Neuron (in vitro differentiated cells): ENCODE measurements at regions not wholly inside any gene's neighbourhood (a gene's known extent, or its start where the extent isn't known, plus 50 kb on each side); places are given as distances from the start of the nearest gene placed in this dataset.
"Not testable (repeated sequence)": the region's sequence is repeated elsewhere in the genome, so short reads cannot be mapped to it uniquely, and the experiment has no call there.

Source experiments
- H2AFZ ChIP-seq: one replicate; pipeline ENCODE4 v1.6.1; 2013; ENCODE audit warnings: low read depth, mild to moderate bottlenecking, inconsistent platforms, low read length, moderate library complexity
- H3K27me3 ChIP-seq: one replicate; pipeline ENCODE4 v1.6.1; 2013; ENCODE audit warnings: low read length; ENCODE audit not compliant: insufficient read depth
- H3K36me3 ChIP-seq: one replicate; pipeline ENCODE4 v1.6.1; 2013; ENCODE audit warnings: low read length; ENCODE audit not compliant: insufficient read depth
- H3K4me1 ChIP-seq: one replicate; pipeline ENCODE4 v1.6.1; 2013; ENCODE audit warnings: low read length; ENCODE audit not compliant: insufficient read depth
- H3K4me3 ChIP-seq: 2 replicates; pipeline ENCODE4 v1.5.1; 2013; ENCODE audit warnings: mild to moderate bottlenecking, low read length, moderate library complexity
- H3K9me3 ChIP-seq: one replicate; pipeline ENCODE4 v1.6.1; 2013; ENCODE audit warnings: low read length

- H2AFZ ChIP-seq = no peak overlapping the region
- H3K36me3 ChIP-seq = no peaks in the 10 kb centered on the region
- no peak overlapping the region for H3K4me3 ChIP-seq
- no peaks in the 10 kb centered on the region for H3K4me1 ChIP-seq
- H3K27me3 ChIP-seq = no peaks in the 10 kb centered on the region
- no peaks in the 10 kb centered on the region for H3K9me3 ChIP-seq
Observed at GRCh38 chr6:20334962-20335361, 66.7 kb upstream of the E2F3 start.

- Histone ChIP-seq H2AFZ (no peak overlapping the region), H3K9me3 (no peaks in the 10 kb centered on the region), H3K4me1 (no peaks in the 10 kb centered on the region), H3K27me3 (no peaks in the 10 kb centered on the region), H3K36me3 (no peaks in the 10 kb centered on the region), H3K4me3 (no peak overlapping the region)
Observed at GRCh38 chr6:20335872-20336271, 65.8 kb upstream of the E2F3 start.

GRCh38 chr6:20338156-20338555 lies 63.5 kb upstream of the E2F3 start:
- Histone ChIP-seq H3K4me1 (no peaks in the 10 kb centered on the region), H3K36me3 (no peaks in the 10 kb centered on the region), H2AFZ (no peak overlapping the region), H3K4me3 (no peak overlapping the region), H3K27me3 (no peaks in the 10 kb centered on the region), H3K9me3 (no peaks in the 10 kb centered on the region)

GRCh38 chr6:20340068-20340848 lies 61.4 kb upstream of the E2F3 start:
- Histone ChIP-seq H3K9me3 (no peaks in the 10 kb centered on the region), H2AFZ (no peak overlapping the region)

GRCh38 chr6:20341096-20341495 lies 60.6 kb upstream of the E2F3 start:
- Histone ChIP-seq H3K27me3 (no peaks in the 10 kb centered on the region), H3K36me3 (no peaks in the 10 kb centered on the region), H3K4me3 (no peak overlapping the region), H3K9me3 (no peaks in the 10 kb centered on the region), H3K4me1 (no peaks in the 10 kb centered on the region), H2AFZ (no peak overlapping the region)

More at GRCh38 chr6:20340068-20340848, 61.4 kb upstream of the E2F3 start:
- Histone ChIP-seq H3K36me3 (no peaks in the 10 kb centered on the region), H3K4me1 (no peaks in the 10 kb centered on the region), H3K4me3 (no peak overlapping the region), H3K27me3 (no peaks in the 10 kb centered on the region)

- no peaks in the 10 kb centered on the region for H3K27me3 ChIP-seq
- no peak overlapping the region for H3K4me3 ChIP-seq
- no peaks in the 10 kb centered on the region for H3K9me3 ChIP-seq
- no peaks in the 10 kb centered on the region for H3K36me3 ChIP-seq
- no peaks in the 10 kb centered on the region for H3K4me1 ChIP-seq
- no peak overlapping the region for H2AFZ ChIP-seq
Observed at GRCh38 chr6:20341564-20341963, 60.1 kb upstream of the E2F3 start.

GRCh38 chr6:20346948-20347347 lies 54.7 kb upstream of the E2F3 start:
- not testable (repeated sequence) for H3K9me3 ChIP-seq, H2AFZ ChIP-seq, H3K4me3 ChIP-seq, H3K27me3 ChIP-seq, H3K36me3 ChIP-seq, H3K4me1 ChIP-seq

GRCh38 chr6:20348041-20348440 lies 53.6 kb upstream of the E2F3 start:
- Histone ChIP-seq H3K4me3 (no peak overlapping the region), H2AFZ (no peak overlapping the region), H3K36me3 (no peaks in the 10 kb centered on the region), H3K9me3 (no peaks in the 10 kb centered on the region), H3K27me3 (no peaks in the 10 kb centered on the region), H3K4me1 (no peaks in the 10 kb centered on the region)

- Histone ChIP-seq H3K36me3 (no peaks in the 10 kb centered on the region), H3K27me3 (no peaks in the 10 kb centered on the region), H3K9me3 (peaks cover 2% of the 10 kb centered on the region), H3K4me1 (no peaks in the 10 kb centered on the region), H2AFZ (no peak overlapping the region), H3K4me3 (no peak overlapping the region)
Observed at GRCh38 chr6:20349225-20349624, 52.5 kb upstream of the E2F3 start.

GRCh38 chr6:20350215-20350614 lies 51.5 kb upstream of the E2F3 start:
- H3K27me3 ChIP-seq = no peaks in the 10 kb centered on the region
- peaks cover 2% of the 10 kb centered on the region for H3K9me3 ChIP-seq
- H2AFZ ChIP-seq = no peak overlapping the region
- H3K4me1 ChIP-seq = no peaks in the 10 kb centered on the region
- H3K4me3 ChIP-seq = no peak overlapping the region
- H3K36me3 ChIP-seq = no peaks in the 10 kb centered on the region

- no peak overlapping the region for H2AFZ ChIP-seq
Observed at GRCh38 chr6:20351534-20351933, 50.1 kb upstream of the E2F3 start.

More at GRCh38 chr6:20351534-20351933, 50.1 kb upstream of the E2F3 start:
- H3K9me3 ChIP-seq = peaks cover 2% of the 10 kb centered on the region
- no peaks in the 10 kb centered on the region for H3K36me3 ChIP-seq
- no peak overlapping the region for H3K4me3 ChIP-seq
- H3K27me3 ChIP-seq = no peaks in the 10 kb centered on the region
- no peaks in the 10 kb centered on the region for H3K4me1 ChIP-seq
